T-helper 1 cell treated with Interleukin-12 subunit alpha and Interleukin-12 subunit beta and Interleukin-4 antibody, amounts not matched to agents 30 ng/mL and 1 ng/mL, for 36 hours (primary cell): ENCODE measurements at regions not wholly inside any gene's neighbourhood (a gene's known extent, or its start where the extent isn't known, plus 50 kb on each side); places are given as distances from the start of the nearest gene placed in this dataset.

Experiments
- intact Hi-C: fragments of 100-400 bp; cut with micrococcal nuclease; formaldehyde crosslinking; loops from one replicate; pipeline ENCODE4 v1.15.1; 2024

GRCh38 chr1:170313306-170313705, 167.5 kb downstream of the NTMT2 start:
- intact Hi-C loops: no loop called here

DNA sequence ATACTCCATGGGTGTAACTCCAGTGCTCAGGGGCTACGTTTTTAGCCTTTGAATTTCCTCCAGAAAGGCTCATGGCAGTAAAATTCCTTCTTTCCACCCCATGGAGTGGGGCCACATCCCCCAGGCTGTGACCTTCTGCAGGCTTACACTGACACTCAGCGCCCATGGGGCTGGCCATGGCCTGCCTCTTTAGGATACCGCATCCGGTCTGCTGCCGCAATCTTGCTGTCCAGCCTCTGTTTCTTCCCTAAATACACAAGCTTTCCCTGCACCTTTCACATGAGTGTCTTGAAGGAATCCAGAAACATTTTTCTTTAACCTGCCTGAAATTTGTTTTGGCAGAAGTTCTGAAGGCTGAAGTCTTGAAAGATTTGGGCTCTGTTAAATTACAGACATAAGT, 170.5 kb downstream of the NTMT2 start:
- intact Hi-C loops: no loop called here

GRCh38 chr1:170318141-170318540, 172.4 kb downstream of the NTMT2 start:
- intact Hi-C loops: no loop called here

DNA sequence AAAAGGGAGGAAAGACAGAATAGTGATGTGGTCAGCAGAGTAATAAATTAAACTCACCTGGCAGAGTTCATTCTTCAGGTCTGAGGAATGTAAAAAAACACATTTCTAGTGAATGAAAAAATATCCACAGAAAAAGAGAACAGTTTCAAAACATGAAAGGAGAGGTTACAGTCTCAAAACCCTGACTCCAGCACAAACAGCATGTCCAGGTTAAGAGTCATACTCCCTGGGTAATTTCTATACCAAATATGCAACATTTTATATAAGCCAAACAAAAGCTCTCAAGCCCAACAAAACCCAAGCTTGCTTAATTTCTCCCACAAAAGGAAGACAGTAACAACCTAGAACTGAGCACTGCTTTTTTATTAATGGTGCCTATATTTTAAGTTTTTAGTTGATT, 173.0 kb downstream of the NTMT2 start:
- intact Hi-C loops: no loop called here

DNA sequence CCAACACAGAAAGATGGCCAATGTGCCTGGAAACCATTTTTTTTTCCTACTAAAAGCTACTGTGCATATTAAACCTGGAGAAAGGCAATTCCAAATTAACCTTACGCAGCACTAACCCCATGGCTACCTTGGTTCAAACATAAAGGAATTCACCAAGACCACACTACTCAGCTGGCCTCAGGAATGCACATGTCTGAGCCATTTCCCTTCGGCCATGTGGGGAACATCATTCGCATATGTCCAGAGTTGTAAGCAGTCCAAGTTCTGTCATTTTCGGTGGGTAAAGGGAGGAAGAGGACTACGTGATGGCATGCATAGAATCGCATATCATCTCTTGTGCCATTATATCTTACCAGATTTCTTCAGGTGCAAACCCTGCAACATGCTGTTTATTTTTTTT, 175.4 kb downstream of the NTMT2 start:
- intact Hi-C loops: no loop called here

DNA sequence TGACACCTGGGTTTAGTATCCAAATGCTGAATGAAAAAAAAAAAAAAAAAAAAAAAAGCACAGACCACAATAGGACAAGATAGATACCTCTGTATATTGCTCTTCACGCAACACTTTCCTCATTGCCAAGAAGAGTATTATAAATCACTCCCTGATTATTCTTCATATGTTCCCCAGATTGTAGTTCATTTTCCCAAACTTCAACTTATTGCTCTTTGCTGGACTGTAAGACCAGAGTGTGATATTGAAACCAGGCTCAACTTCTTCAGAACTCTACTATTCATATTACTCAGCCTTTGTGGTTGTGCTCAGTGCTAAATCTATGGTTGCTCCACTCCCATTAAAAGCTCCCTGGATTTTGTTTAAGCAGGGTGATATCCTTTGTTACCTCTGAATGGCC, 180.4 kb downstream of the NTMT2 start:
- intact Hi-C loops: no loop called here

DNA sequence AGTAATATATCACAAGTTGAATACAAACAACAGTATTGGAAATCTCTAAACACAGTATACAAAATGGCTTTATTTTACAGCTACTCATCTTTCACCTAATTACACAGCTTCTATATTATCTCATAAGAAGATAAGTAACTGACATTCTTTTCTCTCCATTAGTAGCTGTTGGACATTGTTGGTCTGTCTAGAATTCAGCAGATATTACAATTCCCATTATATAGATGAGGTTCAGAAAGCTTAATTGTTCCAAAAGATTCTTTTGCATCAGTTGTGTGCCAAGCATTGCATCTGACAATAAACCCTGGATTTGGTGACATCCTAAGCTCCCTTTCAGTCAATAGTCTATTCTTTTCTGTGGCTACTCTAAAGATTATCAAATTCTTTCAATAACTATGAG, 187.0 kb downstream of the NTMT2 start:
- intact Hi-C loops: no loop called here

- intact Hi-C loops: no loop called here
These were observed 191.7 kb downstream of the NTMT2 start for GRCh38 chr1:170337413-170337994.

- intact Hi-C loops: no loop called here
These were observed 192.4 kb upstream of the GORAB start for GRCh38 chr1:170339534-170339933.

- intact Hi-C loops: no loop called here
These were observed 191.7 kb upstream of the GORAB start for GRCh38 chr1:170340308-170340707.

GRCh38 chr1:170351366-170351946, 180.5 kb upstream of the GORAB start:
- intact Hi-C loops: no loop called here

DNA sequence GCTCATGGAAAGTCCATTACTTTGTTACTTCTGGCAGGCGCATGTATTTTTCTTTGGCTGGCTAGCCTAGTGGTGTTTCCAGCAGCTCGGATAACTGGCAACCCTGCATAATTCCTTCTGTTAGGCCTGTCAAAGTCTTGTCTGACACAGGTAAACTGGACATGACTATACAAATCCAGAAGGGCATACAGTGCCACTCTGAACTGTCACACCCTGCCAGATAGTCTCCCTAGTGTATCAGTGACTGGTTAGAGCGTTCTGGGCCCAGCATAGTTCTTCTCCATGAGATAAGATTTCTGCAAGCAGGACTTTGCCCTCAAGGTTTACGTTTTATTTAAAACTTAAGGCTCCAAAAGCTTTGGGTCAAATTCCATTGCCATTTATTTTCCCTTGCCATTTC, 177.7 kb upstream of the GORAB start:
- intact Hi-C loops: no loop called here

DNA sequence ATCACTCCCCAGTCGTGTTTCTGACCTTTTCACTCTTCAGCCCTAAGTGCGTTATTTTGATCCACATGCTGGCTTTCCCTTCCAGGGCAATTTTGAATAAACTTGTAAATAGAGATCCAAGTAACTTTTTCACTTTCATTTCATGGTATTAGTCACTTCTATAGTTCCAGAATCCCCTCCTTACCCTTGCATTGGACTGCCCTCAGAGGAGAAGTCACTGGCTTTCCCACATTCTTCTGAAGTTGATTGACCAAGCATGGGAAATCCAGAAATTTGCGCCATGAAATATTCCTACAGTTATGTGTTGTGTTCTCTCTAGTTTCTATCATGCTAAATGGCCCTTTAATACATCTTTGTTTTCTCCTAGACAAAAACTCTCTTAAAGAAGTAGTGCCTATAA, 177.3 kb upstream of the GORAB start:
- intact Hi-C loops: no loop called here

DNA sequence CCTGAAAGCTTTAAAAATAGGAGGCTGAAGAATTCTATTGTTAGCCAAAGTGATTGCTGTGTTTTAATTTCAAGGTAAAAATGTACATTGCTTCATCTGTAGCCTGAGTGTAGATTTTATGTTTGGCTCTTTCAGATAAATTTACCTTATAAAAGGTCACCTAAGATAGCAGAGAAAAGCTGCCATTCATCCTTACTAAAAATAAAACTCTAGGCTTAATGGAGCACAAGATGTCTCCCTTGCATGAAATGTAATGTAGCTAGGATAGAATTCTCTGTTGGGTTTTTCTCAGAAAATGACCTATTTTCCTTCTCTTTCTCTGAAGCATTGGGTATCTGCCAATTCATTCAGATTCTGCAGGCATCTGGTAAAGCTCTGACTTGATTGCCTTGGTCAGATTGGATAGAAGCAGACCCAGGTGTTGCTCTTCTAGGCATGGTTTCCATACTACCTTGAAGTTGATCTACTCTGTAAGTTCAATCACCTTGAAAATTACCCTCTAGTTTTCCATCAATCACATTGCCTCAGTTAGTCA, 176.6 kb upstream of the GORAB start:
- intact Hi-C loops: no loop called here

DNA sequence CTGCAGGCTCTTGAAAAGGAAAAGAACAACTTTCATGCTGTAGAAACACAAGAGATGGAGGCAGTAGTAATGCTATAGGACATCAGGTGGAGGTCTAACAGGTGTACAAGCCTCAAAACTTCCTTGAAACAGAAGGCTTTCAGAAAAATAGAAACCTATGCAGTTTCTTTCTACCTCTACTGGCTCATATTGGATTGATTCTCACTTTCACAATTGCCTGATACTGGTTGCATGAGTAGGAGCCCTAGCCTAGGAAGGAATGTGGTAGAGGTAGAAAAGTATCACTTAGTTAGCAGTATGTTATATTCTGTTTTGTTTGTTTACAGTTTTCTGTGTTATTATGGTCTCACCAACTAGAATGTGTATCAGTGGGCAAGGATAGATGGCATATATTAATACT, 175.4 kb upstream of the GORAB start:
- intact Hi-C loops: no loop called here

GRCh38 chr1:170357750-170358149, 174.2 kb upstream of the GORAB start:
- intact Hi-C loops: no loop called here

- intact Hi-C loops: no loop called here
These were observed 171.4 kb upstream of the GORAB start for GRCh38 chr1:170360601-170361000.

DNA sequence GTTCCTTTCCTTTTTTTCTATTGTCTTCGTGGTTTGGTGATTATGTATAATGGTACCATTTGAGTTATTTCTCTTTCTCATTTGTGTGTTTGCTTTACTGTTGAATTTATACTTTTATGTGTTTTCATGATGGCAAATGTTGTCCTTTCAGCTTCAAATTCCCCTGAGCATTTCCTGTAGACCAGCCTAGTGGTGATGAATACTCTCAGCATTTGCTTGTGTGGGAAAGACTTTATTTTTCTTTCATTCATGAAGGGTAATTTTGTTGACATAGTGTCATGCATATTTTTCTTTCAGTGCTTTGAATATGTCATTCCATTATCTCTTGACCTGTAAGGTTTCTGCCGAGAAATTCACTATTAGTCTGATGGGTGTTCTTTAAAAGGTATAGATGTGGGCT, 166.6 kb upstream of the GORAB start:
- intact Hi-C loops: no loop called here

GRCh38 chr1:170366980-170367379, 165.0 kb upstream of the GORAB start:
- intact Hi-C loops: no loop called here

GRCh38 chr1:170367615-170368014, 164.4 kb upstream of the GORAB start:
- intact Hi-C loops: no loop called here

GRCh38 chr1:170369000-170369399, 163.0 kb upstream of the GORAB start:
- intact Hi-C loops: no loop called here

DNA sequence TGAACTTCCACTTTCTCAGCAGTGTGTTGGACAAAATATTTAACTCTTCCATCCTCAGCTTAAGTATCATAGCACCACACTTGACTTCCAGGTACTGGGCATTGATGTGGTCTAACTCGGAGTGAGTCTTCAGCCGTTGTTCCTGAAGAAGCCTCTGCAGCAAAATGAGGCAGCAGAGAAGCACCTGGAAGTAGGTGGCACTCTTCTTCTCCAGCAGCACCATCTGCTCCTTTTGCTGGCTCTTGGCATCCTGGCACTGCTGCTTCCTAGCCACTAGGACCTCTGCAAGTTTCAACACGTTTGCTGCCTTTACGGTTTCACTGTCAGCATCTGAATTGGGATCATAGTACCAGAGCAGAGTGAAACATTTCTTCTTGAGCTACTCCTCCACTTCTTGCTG, 162.5 kb upstream of the GORAB start:
- intact Hi-C loops: no loop called here

GRCh38 chr1:170370087-170370486, 161.9 kb upstream of the GORAB start:
- intact Hi-C loops: no loop called here
